ELR (cell line): ENCODE measurements at regions not wholly inside any gene's neighbourhood (a gene's known extent, or its start where the extent isn't known, plus 50 kb on each side); places are given as distances from the start of the nearest gene placed in this dataset.
"Not testable (repeated sequence)": the region's sequence is repeated elsewhere in the genome, so short reads cannot be mapped to it uniquely, and the experiment has no call there.

Experiments used
- DNase-seq: peaks from one replicate; pipeline ENCODE4 v3.0.0-alpha.2; 2015; ENCODE audit warnings: low read depth

- DNase-seq: no peak
Observed at GRCh38 chr6:74631564-74631963, 574.3 kb downstream of the COL12A1 start.

- no peak for DNase-seq
Observed at GRCh38 chr6:74626288-74626687, 579.6 kb downstream of the COL12A1 start.

- no peak for DNase-seq
Observed at GRCh38 chr6:74623027-74623426, 582.8 kb downstream of the COL12A1 start.

- DNase-seq: peak; percentile 20
Observed at GRCh38 chr6:74611220-74611619, 594.6 kb downstream of the COL12A1 start.

GRCh38 chr6:74610352-74610751, 595.5 kb downstream of the COL12A1 start:
- peak; percentile 12 for DNase-seq

GRCh38 chr6:74609871-74610270, 596.0 kb downstream of the COL12A1 start:
- peak; percentile 58 for DNase-seq

GRCh38 chr6:74607934-74608333, 597.9 kb downstream of the COL12A1 start:
- DNase-seq: peak; percentile 75

GRCh38 chr6:74607468-74607867, 598.4 kb downstream of the COL12A1 start:
- DNase-seq: no peak

GRCh38 chr6:74606582-74607071, 599.2 kb downstream of the COL12A1 start:
- DNase-seq: peak; percentile 93

GRCh38 chr6:74605922-74606581, 599.8 kb downstream of the COL12A1 start:
- peak; percentile 21 for DNase-seq

- DNase-seq: no peak
Observed at GRCh38 chr6:74604279-74604678, 601.6 kb downstream of the COL12A1 start.

GRCh38 chr6:74603322-74604076, 602.4 kb downstream of the COL12A1 start:
- DNase-seq: no peak

- DNase-seq: no peak
Observed at GRCh38 chr6:74602206-74602605, 603.6 kb downstream of the COL12A1 start.

- DNase-seq: peak; percentile 72
Observed at GRCh38 chr6:74598462-74599393, 607.1 kb downstream of the COL12A1 start.

- DNase-seq: no peak
Observed at GRCh38 chr6:74597840-74598239, 608.0 kb downstream of the COL12A1 start.

- peak; percentile 63 for DNase-seq
Observed at GRCh38 chr6:74597266-74597665, 608.6 kb downstream of the COL12A1 start.

- no peak for DNase-seq
Observed at GRCh38 chr6:74596588-74596987, 609.3 kb downstream of the COL12A1 start.

GRCh38 chr6:74594350-74594749, 611.5 kb downstream of the COL12A1 start:
- DNase-seq: not testable (repeated sequence)

- no peak for DNase-seq
Observed at GRCh38 chr6:74588094-74588832, 617.6 kb downstream of the COL12A1 start.

GRCh38 chr6:74587386-74587785, 618.5 kb downstream of the COL12A1 start:
- no peak for DNase-seq

GRCh38 chr6:74585753-74586152, 620.1 kb downstream of the COL12A1 start:
- DNase-seq: peak; percentile 15

GRCh38 chr6:74581681-74582080, 624.2 kb downstream of the COL12A1 start:
- no peak for DNase-seq
